GM12872 (cell line): ENCODE measurements at regions not wholly inside any gene's neighbourhood (a gene's known extent, or its start where the extent isn't known, plus 50 kb on each side); places are given as distances from the start of the nearest gene placed in this dataset.

Source experiments
- CTCF ChIP-seq: IDR thresholded peaks from 3 replicates; pipeline ENCODE4 v1.5.1; 2011; ENCODE audit warnings: low read depth, mild to moderate bottlenecking, low read length, moderate library complexity; ENCODE audit not compliant: insufficient read depth

GRCh38 chr7:19352305-19352695 is 207.1 kb upstream of the FERD3L start:
- TF ChIP-seq CTCF, result no peak

- TF ChIP-seq CTCF, result no peak
Observed at GRCh38 chr7:19351341-19352304, 206.4 kb upstream of the FERD3L start.

- no peak for TF ChIP-seq CTCF
Observed at GRCh38 chr7:19339512-19339911, 194.3 kb upstream of the FERD3L start.

GRCh38 chr7:19336836-19337383 is 191.7 kb upstream of the FERD3L start:
- no peak for TF ChIP-seq CTCF

- no peak for TF ChIP-seq CTCF
Observed at GRCh38 chr7:19333706-19334105, 188.5 kb upstream of the FERD3L start.

GRCh38 chr7:19327018-19327417 is 181.8 kb upstream of the FERD3L start:
- TF ChIP-seq CTCF, result no peak

- TF ChIP-seq CTCF, result no peak
Observed at GRCh38 chr7:19322002-19322401, 176.8 kb upstream of the FERD3L start.
